ENCODE measurements at regions not wholly inside any gene's neighbourhood (a gene's known extent, or its start where the extent isn't known, plus 50 kb on each side); places are given as distances from the start of the nearest gene placed in this dataset.

- TF ChIP-seq CTCF (IDR thresholded peaks at IDR 0.05) (no peak), POLR2AphosphoS5 (IDR thresholded peaks at IDR 0.05; ENCODE audit: low read depth, low read length) (no peak), REST (IDR thresholded peaks at IDR 0.05; ENCODE audit: insufficient read depth in 1 of 2, low read depth in 2 of 2, low read length in 1 of 2) (no peak), SIN3A (IDR thresholded peaks at IDR 0.05; ENCODE audit: borderline replicate concordance, insufficient read depth, low read depth, low read length) (no peak)
Observed at GRCh38 chr7:156474241-156474743, 166.3 kb upstream of the RNF32 start.

All from Panc1 (cell line).